NCI-H510A (cell line): ENCODE measurements at regions not wholly inside any gene's neighbourhood (a gene's known extent, or its start where the extent isn't known, plus 50 kb on each side); places are given as distances from the start of the nearest gene placed in this dataset.

Source experiments
- DNase-seq: peaks from one replicate; lab custom pipeline; 2025; lab: John Stamatoyannopoulos, UW

- DNase-seq = no peak
These were observed 57.9 kb upstream of the EPAS1 start for GRCh38 chr2:46239175-46239846.

- no peak for DNase-seq
These were observed 57.4 kb upstream of the EPAS1 start for GRCh38 chr2:46239847-46240181.

- peak; percentile 73 for DNase-seq
These were observed 55.9 kb upstream of the EPAS1 start for GRCh38 chr2:46241344-46241743.

- no peak for DNase-seq
These were observed 51.3 kb upstream of the EPAS1 start for GRCh38 chr2:46245869-46246268.

GRCh38 chr2:46246790-46247189, 50.4 kb upstream of the EPAS1 start:
- DNase-seq = no peak
